HG03095 (cell line): ENCODE measurements at regions not wholly inside any gene's neighbourhood (a gene's known extent, or its start where the extent isn't known, plus 50 kb on each side); places are given as distances from the start of the nearest gene placed in this dataset.

Experiments
- ATAC-seq: cut with Tn5 transposase; IDR thresholded peaks from one replicate; pipeline ENCODE4 v1.9.1; 2021; ENCODE audit warnings: moderate library complexity; ENCODE audit not compliant: unreplicated experiment

GRCh38 chr1:34406833-34407539 lies 230.3 kb downstream of the C1orf94 start:
- no peak for ATAC-seq

- no peak for ATAC-seq
Measured at GRCh38 chr1:34408011-34408410, 231.3 kb downstream of the C1orf94 start.

GRCh38 chr1:34409689-34410229 lies 233.1 kb downstream of the C1orf94 start:
- no peak for ATAC-seq

DNA sequence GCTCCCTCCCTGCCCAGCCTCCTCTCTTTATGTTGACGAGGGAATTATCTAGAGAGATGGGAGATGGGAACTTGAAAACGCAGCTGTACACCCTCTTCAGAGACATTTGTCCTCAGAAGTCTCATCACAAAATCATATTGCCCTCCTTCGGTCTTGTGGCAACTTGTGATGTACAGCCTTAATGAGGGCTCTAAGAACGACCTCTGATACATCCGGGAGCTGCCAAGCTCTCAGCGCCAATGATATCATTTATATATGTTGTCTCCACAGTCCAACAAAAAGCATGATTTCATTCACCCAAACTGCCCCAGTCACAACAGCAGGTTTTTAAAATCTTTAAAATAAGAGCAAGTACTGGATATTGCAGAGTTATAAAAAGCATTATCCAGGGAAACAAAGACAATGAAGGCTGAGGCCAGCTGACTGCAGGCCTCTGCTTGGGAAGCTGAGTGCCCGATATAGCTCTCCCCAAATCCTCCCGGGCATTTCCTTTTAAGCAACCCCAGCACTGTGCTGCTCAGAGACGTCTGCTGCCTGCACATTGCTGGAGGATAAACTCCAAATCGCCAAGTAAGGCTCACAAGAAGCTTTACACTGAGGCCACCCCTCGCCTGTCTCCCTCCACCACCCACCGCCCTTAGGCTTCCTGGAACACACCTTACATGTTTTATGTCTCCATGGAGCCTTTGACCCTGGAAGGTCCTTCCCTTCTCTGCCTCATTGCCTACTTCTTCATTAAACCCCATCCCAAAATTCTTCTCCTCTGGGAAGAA lies 236.1 kb downstream of the C1orf94 start:
- no peak for ATAC-seq

GRCh38 chr1:34415140-34415539 lies 238.4 kb downstream of the C1orf94 start:
- ATAC-seq: no peak

DNA sequence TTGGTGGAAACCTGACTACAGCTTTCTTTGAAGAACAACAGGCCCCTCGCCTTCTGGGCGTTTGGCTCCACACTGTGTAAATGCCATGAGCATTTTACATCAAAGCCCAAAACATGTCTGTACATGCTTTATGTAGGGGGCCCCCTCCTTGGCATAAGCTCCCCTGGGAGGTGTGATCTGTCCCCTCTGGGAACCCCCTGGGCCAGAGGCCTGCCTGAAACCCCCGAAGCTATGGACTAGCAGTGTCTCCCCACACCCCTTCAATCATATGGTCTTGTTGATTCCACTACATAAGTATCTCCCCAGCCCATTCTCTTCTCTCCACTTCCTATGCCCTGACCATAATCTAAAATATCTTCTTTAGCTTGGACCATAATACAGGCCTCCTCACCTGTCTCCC lies 241.5 kb downstream of the C1orf94 start:
- ATAC-seq: no peak

DNA sequence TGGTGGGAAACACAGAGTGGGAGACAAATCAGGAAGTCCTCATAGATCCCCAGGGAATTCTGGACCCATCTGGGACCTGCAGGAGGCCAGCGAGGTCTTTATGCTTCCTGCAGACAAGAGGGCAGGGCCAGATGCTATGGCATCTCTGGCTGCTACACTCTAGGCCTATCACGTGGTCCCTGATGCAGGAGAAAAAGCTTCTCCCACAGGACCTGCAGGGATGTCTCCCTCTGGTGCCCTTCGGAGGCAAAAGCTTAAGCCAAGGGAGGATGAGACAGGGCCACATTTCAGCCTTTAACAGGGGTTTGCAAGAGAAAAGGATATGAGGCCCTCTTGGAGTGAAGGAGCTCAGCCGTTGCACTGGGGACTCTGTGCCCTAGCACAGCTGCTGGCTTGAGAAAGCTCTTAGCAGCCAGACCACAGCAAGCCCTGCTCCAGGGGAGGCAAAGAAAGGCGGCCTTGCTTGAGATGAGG lies 243.0 kb downstream of the C1orf94 start:
- no peak for ATAC-seq

GRCh38 chr1:34425046-34425445 lies 248.3 kb downstream of the C1orf94 start:
- ATAC-seq: no peak

- no peak for ATAC-seq
Measured at GRCh38 chr1:34425785-34426184, 249.1 kb downstream of the C1orf94 start.

GRCh38 chr1:34426325-34426896 lies 249.7 kb downstream of the C1orf94 start:
- no peak for ATAC-seq

- ATAC-seq: no peak
Measured at GRCh38 chr1:34427170-34427569, 250.5 kb downstream of the C1orf94 start.

- no peak for ATAC-seq
Measured at GRCh38 chr1:34433099-34433498, 256.4 kb downstream of the C1orf94 start.

DNA sequence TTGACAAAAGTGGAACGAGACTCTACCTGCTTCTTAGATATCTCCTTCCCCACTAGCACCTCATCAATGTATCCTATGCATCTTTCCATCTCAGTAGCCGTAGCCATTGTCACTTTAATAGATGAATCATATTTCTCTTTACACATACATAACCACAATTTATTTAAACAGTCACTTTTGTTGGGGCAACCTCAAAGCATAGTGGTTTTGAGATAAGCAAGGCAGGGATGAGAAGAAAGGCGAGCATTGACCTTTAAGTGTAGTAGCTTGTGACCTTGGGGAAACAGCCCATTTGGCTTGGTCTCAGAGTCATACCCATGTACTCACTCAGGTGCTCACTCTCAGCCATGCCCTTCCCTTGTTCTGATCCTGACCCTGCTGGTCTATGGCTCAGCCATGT lies 260.1 kb downstream of the C1orf94 start:
- no peak for ATAC-seq

GRCh38 chr1:34441259-34442069 lies 264.8 kb downstream of the C1orf94 start:
- ATAC-seq: no peak

DNA sequence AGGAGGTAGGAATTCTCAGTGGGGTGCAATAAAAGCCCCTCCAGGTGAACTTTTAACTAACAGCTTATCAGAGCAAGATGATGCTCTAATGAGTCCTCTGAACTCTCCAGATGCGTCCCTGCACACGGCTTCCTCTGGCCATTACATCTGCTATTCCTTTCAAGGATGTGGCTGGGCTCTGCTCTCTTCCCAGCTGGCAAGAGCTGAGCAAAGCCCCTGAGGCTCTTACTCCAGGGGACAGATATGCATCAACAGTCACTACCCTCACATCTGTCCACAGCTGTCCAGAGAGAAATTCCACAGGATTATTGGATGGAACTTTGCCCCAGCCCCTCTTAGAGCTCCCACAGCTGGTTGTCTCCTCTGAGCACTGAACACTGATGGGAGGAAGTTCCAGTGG lies 267.8 kb downstream of the C1orf94 start:
- ATAC-seq: no peak

GRCh38 chr1:34450325-34450724 lies 273.6 kb downstream of the C1orf94 start:
- ATAC-seq: no peak

DNA sequence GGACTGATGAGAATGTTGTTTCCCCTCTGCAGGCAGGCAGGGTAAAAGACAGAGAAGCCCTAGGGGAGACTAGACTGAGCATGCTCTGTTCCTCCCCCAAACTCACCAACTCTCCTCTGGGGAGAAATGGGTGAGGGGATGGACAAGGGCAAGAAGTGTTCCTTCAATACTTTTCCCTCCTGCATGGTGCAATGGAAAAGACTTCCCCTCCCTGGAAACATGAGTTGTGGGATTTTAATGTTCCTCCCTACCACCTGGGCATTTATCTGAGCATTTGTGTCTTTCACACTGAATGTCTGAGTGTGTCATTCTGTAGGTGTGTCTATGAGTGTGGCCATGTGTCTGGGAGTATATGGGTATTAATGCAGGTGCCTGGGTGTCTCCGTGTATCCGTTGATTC lies 275.7 kb downstream of the C1orf94 start:
- no peak for ATAC-seq

GRCh38 chr1:34455121-34455520 lies 278.4 kb downstream of the C1orf94 start:
- ATAC-seq: no peak

DNA sequence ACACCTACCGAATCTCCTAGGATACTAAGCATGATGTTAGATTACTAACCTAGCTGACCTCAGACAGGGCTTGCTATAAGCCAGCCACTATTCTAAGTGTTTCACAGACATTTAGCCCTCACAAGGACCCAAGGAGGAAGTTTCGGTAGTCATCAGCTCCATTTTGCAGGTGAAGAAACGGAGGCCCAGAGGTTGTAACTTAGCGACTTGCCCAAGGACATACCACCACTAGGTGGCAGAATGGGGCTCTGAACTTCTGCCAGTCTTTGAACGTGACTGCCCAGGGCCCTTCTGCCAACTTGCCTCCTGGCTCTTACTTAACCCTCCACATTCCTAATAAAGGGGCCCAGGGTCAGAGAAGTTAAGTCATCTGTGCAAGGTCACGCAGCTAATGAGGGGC lies 283.5 kb downstream of the C1orf94 start:
- no peak for ATAC-seq

GRCh38 chr1:34470401-34470800 lies 284.4 kb upstream of the GJB5 start:
- ATAC-seq: no peak

GRCh38 chr1:34474566-34474965 lies 280.3 kb upstream of the GJB5 start:
- no peak for ATAC-seq
